ENCODE measurements at regions not wholly inside any gene's neighbourhood (a gene's known extent, or its start where the extent isn't known, plus 50 kb on each side); places are given as distances from the start of the nearest gene placed in this dataset.

DNA sequence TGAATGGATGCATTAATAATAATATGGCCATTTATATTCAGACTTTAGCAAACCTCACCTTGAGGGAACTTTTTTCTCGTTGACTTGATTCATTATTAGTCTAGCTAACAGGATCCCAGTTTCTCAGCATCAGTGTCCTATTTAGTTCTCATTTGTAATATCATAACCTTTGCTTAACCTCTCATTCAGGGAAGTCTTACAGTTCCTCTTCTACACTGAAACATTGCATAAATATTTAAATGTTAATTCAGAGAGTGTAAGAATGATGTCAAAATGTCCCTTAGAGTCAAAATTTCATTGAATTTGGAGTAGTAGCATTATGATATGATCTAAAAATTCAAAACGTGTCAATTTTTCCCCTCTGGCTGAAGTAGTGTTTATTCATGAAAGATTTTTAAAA lies 650.1 kb downstream of the EFNA5 start:
- H3K27me3 ChIP-seq, result no peaks in the 10 kb centered on the region
- no peak overlapping the region for H3K27ac ChIP-seq
- H3K36me3 ChIP-seq, result no peaks in the 10 kb centered on the region
- H3K4me3 ChIP-seq, result no peak overlapping the region
- intact Hi-C loops (cut with DNase I), result no loop called here
- ATAC-seq (no peak), DNase-seq (no peak)
- no peaks in the 10 kb centered on the region for H3K4me1 ChIP-seq
- TF ChIP-seq, protein P1, sequence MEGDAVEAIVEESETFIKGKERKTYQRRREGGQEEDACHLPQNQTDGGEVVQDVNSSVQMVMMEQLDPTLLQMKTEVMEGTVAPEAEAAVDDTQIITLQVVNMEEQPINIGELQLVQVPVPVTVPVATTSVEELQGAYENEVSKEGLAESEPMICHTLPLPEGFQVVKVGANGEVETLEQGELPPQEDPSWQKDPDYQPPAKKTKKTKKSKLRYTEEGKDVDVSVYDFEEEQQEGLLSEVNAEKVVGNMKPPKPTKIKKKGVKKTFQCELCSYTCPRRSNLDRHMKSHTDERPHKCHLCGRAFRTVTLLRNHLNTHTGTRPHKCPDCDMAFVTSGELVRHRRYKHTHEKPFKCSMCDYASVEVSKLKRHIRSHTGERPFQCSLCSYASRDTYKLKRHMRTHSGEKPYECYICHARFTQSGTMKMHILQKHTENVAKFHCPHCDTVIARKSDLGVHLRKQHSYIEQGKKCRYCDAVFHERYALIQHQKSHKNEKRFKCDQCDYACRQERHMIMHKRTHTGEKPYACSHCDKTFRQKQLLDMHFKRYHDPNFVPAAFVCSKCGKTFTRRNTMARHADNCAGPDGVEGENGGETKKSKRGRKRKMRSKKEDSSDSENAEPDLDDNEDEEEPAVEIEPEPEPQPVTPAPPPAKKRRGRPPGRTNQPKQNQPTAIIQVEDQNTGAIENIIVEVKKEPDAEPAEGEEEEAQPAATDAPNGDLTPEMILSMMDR (IDR thresholded peaks at IDR 0.05), result no peak
- H3K9me3 ChIP-seq, result no peaks in the 10 kb centered on the region

DNA sequence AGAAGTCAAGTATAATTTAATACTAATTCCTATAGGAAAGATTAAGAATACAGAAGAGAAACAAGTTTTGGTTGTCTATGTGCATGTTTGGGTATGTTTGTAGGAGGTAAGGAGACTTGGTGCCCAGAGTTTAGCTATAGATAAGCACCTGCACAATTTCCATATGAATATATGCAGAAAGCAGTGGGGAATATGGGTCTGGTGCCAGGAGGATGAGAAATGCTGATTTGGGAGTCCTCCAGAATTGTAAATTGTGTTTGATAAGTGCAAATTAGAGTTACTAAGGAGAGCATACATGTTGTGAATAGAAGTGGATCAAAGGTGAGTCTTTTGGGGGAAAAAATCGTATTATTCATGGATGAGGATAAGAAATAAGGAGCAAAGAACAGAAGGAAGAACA lies 653.1 kb downstream of the EFNA5 start:
- ATAC-seq (no peak), DNase-seq (no peak)
- Histone ChIP-seq H3K9me3 (no peaks in the 10 kb centered on the region), H3K36me3 (no peaks in the 10 kb centered on the region), H3K27me3 (no peaks in the 10 kb centered on the region), H3K27ac (no peak overlapping the region), H3K4me3 (no peak overlapping the region), H3K4me1 (no peaks in the 10 kb centered on the region)
- TF ChIP-seq, protein P1 (IDR thresholded peaks at IDR 0.05), result no peak
- intact Hi-C loops (cut with DNase I), result no loop called here

DNA sequence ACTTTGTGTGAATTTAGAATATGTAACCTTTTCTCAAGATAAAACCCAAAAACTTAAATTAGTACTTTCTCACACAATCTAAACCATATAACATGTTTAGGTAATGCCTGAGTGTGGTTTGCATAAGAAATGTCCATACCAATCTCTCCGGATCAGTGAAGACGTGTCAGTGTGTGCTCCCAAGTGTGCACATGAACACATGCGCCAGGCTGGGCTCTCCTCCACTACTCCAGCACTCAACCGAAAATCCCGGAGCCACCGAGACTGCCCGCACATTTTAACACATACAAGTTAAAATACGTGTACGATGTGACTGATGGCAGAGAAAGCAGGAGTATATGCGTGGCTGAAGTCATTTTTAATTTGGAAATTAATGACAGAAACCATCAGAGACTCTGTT lies 658.4 kb downstream of the EFNA5 start:
- TF ChIP-seq, protein P1 (IDR thresholded peaks at IDR 0.05), result no peak
- Histone ChIP-seq H3K27me3 (no peaks in the 10 kb centered on the region), H3K9me3 (no peaks in the 10 kb centered on the region), H3K27ac (no peak overlapping the region), H3K36me3 (no peaks in the 10 kb centered on the region), H3K4me3 (no peak overlapping the region), H3K4me1 (no peaks in the 10 kb centered on the region)
- intact Hi-C loops (cut with DNase I), result no loop called here
- no peak for ATAC-seq
- DNase-seq, result peak; percentile 43

DNA sequence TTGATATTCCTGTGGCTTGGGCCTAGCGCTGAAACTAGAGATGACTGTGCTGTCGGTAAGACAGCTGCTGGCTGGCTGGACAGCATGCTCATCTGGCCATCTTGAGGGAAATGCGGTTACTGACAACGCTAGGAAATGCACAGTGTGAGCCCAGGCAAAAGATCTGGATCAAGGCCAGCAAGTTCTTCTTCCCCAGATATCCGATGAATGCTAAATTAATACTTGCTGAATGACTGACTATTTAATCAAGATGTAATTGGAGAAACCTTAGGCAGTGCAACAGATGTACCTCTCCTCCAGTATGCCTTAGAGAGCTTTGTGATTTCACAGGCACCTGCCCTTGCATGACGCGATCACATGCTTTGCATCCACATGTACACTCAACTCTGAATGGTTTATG lies 659.1 kb downstream of the EFNA5 start:
- TF ChIP-seq, protein P1 (IDR thresholded peaks at IDR 0.05), result no peak
- H3K4me3 ChIP-seq, result no peak overlapping the region
- H3K9me3 ChIP-seq, result no peaks in the 10 kb centered on the region
- no peak for ATAC-seq
- H3K27me3 ChIP-seq, result no peaks in the 10 kb centered on the region
- H3K36me3 ChIP-seq, result no peaks in the 10 kb centered on the region
- no peaks in the 10 kb centered on the region for H3K4me1 ChIP-seq
- intact Hi-C loops (cut with DNase I), result no loop called here
- H3K27ac ChIP-seq, result no peak overlapping the region
- no peak for DNase-seq

GRCh38 chr5:107010060-107010459 lies 660.7 kb downstream of the EFNA5 start:
- intact Hi-C loops (cut with DNase I), result no loop called here
- DNase-seq, result no peak
- Histone ChIP-seq H3K9me3 (no peaks in the 10 kb centered on the region), H3K36me3 (no peaks in the 10 kb centered on the region), H3K4me3 (no peak overlapping the region), H3K27ac (no peak overlapping the region), H3K27me3 (no peaks in the 10 kb centered on the region), H3K4me1 (no peaks in the 10 kb centered on the region)
- no peak for ATAC-seq
- TF ChIP-seq, protein P1 (IDR thresholded peaks at IDR 0.05), result no peak

GRCh38 chr5:107005653-107006052 lies 665.1 kb downstream of the EFNA5 start:
- no peaks in the 10 kb centered on the region for H3K4me1 ChIP-seq
- no peaks in the 10 kb centered on the region for H3K9me3 ChIP-seq
- TF ChIP-seq, protein P1 (IDR thresholded peaks at IDR 0.05), result no peak
- intact Hi-C loops (cut with DNase I), result no loop called here
- no peak for DNase-seq
- H3K4me3 ChIP-seq, result no peak overlapping the region
- H3K27ac ChIP-seq, result no peak overlapping the region
- H3K36me3 ChIP-seq, result no peaks in the 10 kb centered on the region
- no peak for ATAC-seq
- H3K27me3 ChIP-seq, result no peaks in the 10 kb centered on the region
